GM23248 (cell line): ENCODE measurements at regions not wholly inside any gene's neighbourhood (a gene's known extent, or its start where the extent isn't known, plus 50 kb on each side); places are given as distances from the start of the nearest gene placed in this dataset.
"Not testable (repeated sequence)": the region's sequence is repeated elsewhere in the genome, so short reads cannot be mapped to it uniquely, and the experiment has no call there.

ENCODE experiments used
- DNase-seq: peaks from one replicate; pipeline ENCODE4 v3.0.0-alpha.2; 2015
- H2AFZ ChIP-seq: fragments of 200-600 bp; sonication (generic); 2 replicates; pipeline ENCODE4 v1.6.1; 2016; ENCODE audit warnings: antibody characterized with exemption
- H3F3A ChIP-seq: fragments of 200-600 bp; sonication (generic); 2 replicates; pipeline ENCODE4 v1.6.1; 2016; ENCODE audit warnings: mild to moderate bottlenecking, antibody characterized with exemption, mixed run types; ENCODE audit not compliant: insufficient read depth
- H3K27ac ChIP-seq: fragments of 200-600 bp; sonication (generic); 2 replicates; pipeline ENCODE4 v1.5.1; 2016; ENCODE audit warnings: mild to moderate bottlenecking
- H3K27me3 ChIP-seq: fragments of 200-600 bp; sonication (generic); replicated peaks from 2 replicates; pipeline ENCODE4 v1.6.1; 2016; ENCODE audit warnings: mild to moderate bottlenecking; ENCODE audit not compliant: insufficient read depth
- H3K36me3 ChIP-seq: fragments of 200-600 bp; sonication (generic); 2 replicates; pipeline ENCODE4 v1.6.1; 2016; ENCODE audit warnings: low read depth, mild to moderate bottlenecking
- H3K4me1 ChIP-seq: fragments of 200-600 bp; sonication (generic); 2 replicates; pipeline ENCODE4 v1.6.1; 2016; ENCODE audit warnings: mild to moderate bottlenecking; ENCODE audit not compliant: insufficient read depth
- H3K4me2 ChIP-seq: fragments of 200-600 bp; sonication (generic); one replicate; pipeline ENCODE4 v1.6.1; 2016; ENCODE audit warnings: mild to moderate bottlenecking; ENCODE audit not compliant: unreplicated experiment
- H3K4me3 ChIP-seq: fragments of 200-600 bp; sonication (generic); 2 replicates; pipeline ENCODE4 v1.5.1; 2016; ENCODE audit warnings: mild to moderate bottlenecking
- H3K79me2 ChIP-seq: fragments of 200-600 bp; sonication (generic); 2 replicates; pipeline ENCODE4 v1.6.1; 2016; ENCODE audit warnings: mild to moderate bottlenecking; ENCODE audit not compliant: insufficient read depth
- H3K9ac ChIP-seq: fragments of 200-600 bp; sonication (generic); 2 replicates; pipeline ENCODE4 v1.6.1; 2016; ENCODE audit warnings: mild to moderate bottlenecking
- H3K9me2 ChIP-seq: fragments of 200-600 bp; sonication (generic); 2 replicates; pipeline ENCODE4 v1.6.1; 2016; ENCODE audit warnings: mixed run types, mild to moderate bottlenecking, moderate library complexity; ENCODE audit not compliant: insufficient read depth
- H3K9me3 ChIP-seq: fragments of 200-600 bp; sonication (generic); one replicate; pipeline ENCODE4 v1.6.1; 2017; ENCODE audit warnings: low read depth
- H4K20me1 ChIP-seq: fragments of 200-600 bp; sonication (generic); 2 replicates; pipeline ENCODE4 v1.6.0; 2016; ENCODE audit not compliant: insufficient read depth
- EZH2 ChIP-seq: fragments of 200-600 bp; sonication (generic); IDR thresholded peaks from 2 replicates; pipeline ENCODE4 v1.6.1; 2018; ENCODE audit warnings: antibody characterized with exemption, mild to moderate bottlenecking; ENCODE audit not compliant: insufficient read depth, poor library complexity, severe bottlenecking
- EZH2phosphoT487 ChIP-seq: fragments of 200-600 bp; sonication (generic); IDR thresholded peaks from 2 replicates; pipeline ENCODE4 v1.6.1; 2018; ENCODE audit warnings: antibody characterized with exemption, moderate library complexity, mild to moderate bottlenecking, low read depth; ENCODE audit not compliant: insufficient read depth
- WGBS, 2 experiments: methylation state at CpG; one replicate each; pipeline ENCODE4 v1.1.6; 2015 to 2017; ENCODE audit warnings: low lambda C conversion rate in 2 of 2, low coverage in 1 of 2; ENCODE audit errors: missing lambda C conversion rate in 2 of 2; 5-methylcytosine and 5-hydroxymethylcytosine counted together
- in situ Hi-C: fragments of 300-500 bp; cut with MboI; formaldehyde crosslinking; loops from 2 replicates; pipeline ENCODE4 v1.15.0; 2020

DNA sequence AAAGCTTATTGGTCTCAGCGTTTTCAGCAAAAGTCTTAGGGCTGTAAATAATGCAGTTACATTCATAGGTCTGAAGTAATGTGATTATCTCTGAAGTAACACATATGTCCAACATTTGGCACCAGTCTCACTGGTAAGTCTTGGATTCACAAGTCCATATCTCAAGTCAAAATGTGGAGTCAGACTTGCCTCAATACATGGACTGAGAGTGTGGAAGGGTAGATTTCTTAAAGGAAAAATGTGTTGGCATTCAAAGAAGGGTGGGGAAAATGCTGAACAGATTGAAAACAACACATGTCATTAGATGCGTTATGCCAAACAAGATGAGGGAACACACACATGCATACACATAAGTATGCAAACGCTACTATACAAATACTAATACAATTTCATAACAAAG is 989.0 kb upstream of the MANEA start:
- H3K9ac ChIP-seq = no peak overlapping the region
- no peak for TF ChIP-seq EZH2
- no peak for TF ChIP-seq EZH2phosphoT487
- no peak overlapping the region for H3K27ac ChIP-seq
- 6 to 7% methylated on average over 3 of the region's 3 CpGs for WGBS, 2 experiments
- no peaks in the 10 kb centered on the region for H3K79me2 ChIP-seq
- H3K4me1 ChIP-seq = no peaks in the 10 kb centered on the region
- no peaks in the 10 kb centered on the region for H3K27me3 ChIP-seq
- DNase-seq = no peak
- H3F3A ChIP-seq = no peaks in the 10 kb centered on the region
- H3K4me2 ChIP-seq = no peak overlapping the region
- H4K20me1 ChIP-seq = no peaks in the 10 kb centered on the region
- H3K9me2 ChIP-seq = no peaks in the 10 kb centered on the region
- in situ Hi-C loops = no loop called here
- no peaks in the 10 kb centered on the region for H3K9me3 ChIP-seq
- H3K4me3 ChIP-seq = no peak overlapping the region
- no peak overlapping the region for H2AFZ ChIP-seq
- H3K36me3 ChIP-seq = no peaks in the 10 kb centered on the region

- Histone ChIP-seq H2AFZ (no peak overlapping the region), H3K4me2 (no peak overlapping the region), H3K79me2 (no peaks in the 10 kb centered on the region), H3K9me2 (no peaks in the 10 kb centered on the region), H3F3A (no peaks in the 10 kb centered on the region), H3K9me3 (no peaks in the 10 kb centered on the region), H4K20me1 (no peaks in the 10 kb centered on the region), H3K4me1 (no peaks in the 10 kb centered on the region), H3K27ac (no peak overlapping the region), H3K4me3 (no peak overlapping the region), H3K27me3 (no peaks in the 10 kb centered on the region), H3K9ac (no peak overlapping the region), H3K36me3 (no peaks in the 10 kb centered on the region)
- 39 to 41% methylated on average over 2 of the region's 2 CpGs for WGBS, 2 experiments
- in situ Hi-C loops = no loop called here
- no peak for DNase-seq
- TF ChIP-seq EZH2 (no peak), EZH2phosphoT487 (no peak)
Observed at GRCh38 chr6:94584211-94584610, 993.1 kb upstream of the MANEA start.

- WGBS, 2 experiments = 12 to 15% methylated on average over 5 of the region's 5 CpGs
- H3K9ac ChIP-seq = no peak overlapping the region
- no peak for TF ChIP-seq EZH2
- H3K9me2 ChIP-seq = no peaks in the 10 kb centered on the region
- in situ Hi-C loops = no loop called here
- no peak for DNase-seq
- no peak overlapping the region for H3K27ac ChIP-seq
- no peak overlapping the region for H3K4me2 ChIP-seq
- no peaks in the 10 kb centered on the region for H4K20me1 ChIP-seq
- no peaks in the 10 kb centered on the region for H3K9me3 ChIP-seq
- H3K79me2 ChIP-seq = no peaks in the 10 kb centered on the region
- no peaks in the 10 kb centered on the region for H3K36me3 ChIP-seq
- H3K27me3 ChIP-seq = no peaks in the 10 kb centered on the region
- no peaks in the 10 kb centered on the region for H3F3A ChIP-seq
- H3K4me1 ChIP-seq = no peaks in the 10 kb centered on the region
- H3K4me3 ChIP-seq = no peak overlapping the region
- no peak overlapping the region for H2AFZ ChIP-seq
Observed at GRCh38 chr6:94570581-94570980, 1006.8 kb upstream of the MANEA start.

- Histone ChIP-seq H3K27ac (no peak overlapping the region), H3K9ac (no peak overlapping the region), H3K36me3 (no peaks in the 10 kb centered on the region), H3K9me2 (no peaks in the 10 kb centered on the region), H4K20me1 (no peaks in the 10 kb centered on the region), H3K4me2 (no peak overlapping the region), H3K79me2 (no peaks in the 10 kb centered on the region), H3F3A (no peaks in the 10 kb centered on the region), H3K4me1 (no peaks in the 10 kb centered on the region), H3K27me3 (no peaks in the 10 kb centered on the region), H3K4me3 (no peak overlapping the region), H2AFZ (no peak overlapping the region), H3K9me3 (no peaks in the 10 kb centered on the region)
- WGBS, 2 experiments = 7 to 8% methylated on average over 2 of the region's 2 CpGs
- TF ChIP-seq EZH2phosphoT487 (no peak), EZH2 (no peak)
- DNase-seq = no peak
- in situ Hi-C loops = no loop called here
Observed at GRCh38 chr6:94562846-94563245, 1014.5 kb upstream of the MANEA start.

- 0 to 6% methylated on average over 1 of the region's 1 CpG for WGBS, 2 experiments
- Histone ChIP-seq H3K27ac (no peak overlapping the region), H4K20me1 (no peaks in the 10 kb centered on the region), H3K9ac (no peak overlapping the region), H3F3A (no peaks in the 10 kb centered on the region), H3K9me2 (no peaks in the 10 kb centered on the region), H2AFZ (no peak overlapping the region), H3K4me1 (no peaks in the 10 kb centered on the region), H3K4me2 (no peak overlapping the region), H3K79me2 (no peaks in the 10 kb centered on the region), H3K4me3 (no peak overlapping the region), H3K36me3 (no peaks in the 10 kb centered on the region), H3K27me3 (no peaks in the 10 kb centered on the region), H3K9me3 (no peaks in the 10 kb centered on the region)
- no peak for DNase-seq
- no peak for TF ChIP-seq EZH2
- TF ChIP-seq EZH2phosphoT487 = no peak
- in situ Hi-C loops = no loop called here
Observed at GRCh38 chr6:94559829-94560537, 1017.4 kb upstream of the MANEA start.

DNA sequence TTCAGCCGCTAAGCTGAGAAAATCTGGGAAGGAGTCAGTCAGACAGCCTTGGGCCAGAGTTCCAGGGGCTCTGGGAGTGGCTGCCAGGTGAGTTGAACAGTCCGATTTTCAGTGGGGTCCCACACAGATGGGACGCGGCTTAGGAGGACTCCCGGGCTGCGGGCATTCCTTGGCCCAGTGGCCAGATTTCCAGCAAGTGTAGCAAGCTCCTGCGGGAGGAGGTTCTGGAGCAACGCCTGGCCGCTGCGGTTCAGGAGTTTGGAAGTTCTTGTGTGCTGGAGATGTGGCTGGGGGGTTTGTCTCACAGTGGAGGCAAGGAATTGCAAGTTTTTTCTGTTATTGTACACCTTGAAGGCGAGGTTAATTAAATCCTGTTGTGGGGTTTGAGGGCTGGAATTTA is 1020.1 kb upstream of the MANEA start:
- 41 to 46% methylated on average over 11 of the region's 11 CpGs for WGBS, 2 experiments
- H3K4me3 ChIP-seq, H2AFZ ChIP-seq, in situ Hi-C loops, H3K4me2 ChIP-seq, DNase-seq, H3K79me2 ChIP-seq, H3K36me3 ChIP-seq, H3K9ac ChIP-seq, H4K20me1 ChIP-seq, H3K4me1 ChIP-seq, H3K9me3 ChIP-seq, H3K27me3 ChIP-seq, H3F3A ChIP-seq, H3K9me2 ChIP-seq, H3K27ac ChIP-seq: not testable (repeated sequence)
